ENCODE measurements at regions not wholly inside any gene's neighbourhood (a gene's known extent, or its start where the extent isn't known, plus 50 kb on each side); places are given as distances from the start of the nearest gene placed in this dataset.

DNA sequence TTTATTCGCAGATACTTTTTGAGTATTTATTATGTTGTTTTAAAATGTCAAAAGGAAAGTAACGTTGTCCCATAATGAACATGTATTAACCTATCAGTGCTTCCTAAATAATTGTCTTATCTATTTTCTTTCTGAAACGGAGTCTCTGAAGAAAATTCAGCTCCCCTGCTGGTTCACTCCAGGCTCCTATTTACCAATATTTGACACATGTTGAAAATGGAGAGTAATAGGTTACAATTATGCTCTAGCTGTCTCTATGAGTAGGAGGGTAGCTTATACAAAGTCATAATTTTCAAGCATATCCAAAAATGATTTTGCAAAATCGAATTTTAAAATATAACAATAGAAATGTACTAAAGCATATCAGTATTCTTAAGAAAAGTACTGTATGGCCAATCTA lies 844.1 kb downstream of the CDH18 start:
- no peak overlapping the region for H3K4me3 ChIP-seq (ENCODE audit: low read depth, low read length)
- DNase-seq (ENCODE audit: low read depth), result no peak
- TF ChIP-seq, protein P1, sequence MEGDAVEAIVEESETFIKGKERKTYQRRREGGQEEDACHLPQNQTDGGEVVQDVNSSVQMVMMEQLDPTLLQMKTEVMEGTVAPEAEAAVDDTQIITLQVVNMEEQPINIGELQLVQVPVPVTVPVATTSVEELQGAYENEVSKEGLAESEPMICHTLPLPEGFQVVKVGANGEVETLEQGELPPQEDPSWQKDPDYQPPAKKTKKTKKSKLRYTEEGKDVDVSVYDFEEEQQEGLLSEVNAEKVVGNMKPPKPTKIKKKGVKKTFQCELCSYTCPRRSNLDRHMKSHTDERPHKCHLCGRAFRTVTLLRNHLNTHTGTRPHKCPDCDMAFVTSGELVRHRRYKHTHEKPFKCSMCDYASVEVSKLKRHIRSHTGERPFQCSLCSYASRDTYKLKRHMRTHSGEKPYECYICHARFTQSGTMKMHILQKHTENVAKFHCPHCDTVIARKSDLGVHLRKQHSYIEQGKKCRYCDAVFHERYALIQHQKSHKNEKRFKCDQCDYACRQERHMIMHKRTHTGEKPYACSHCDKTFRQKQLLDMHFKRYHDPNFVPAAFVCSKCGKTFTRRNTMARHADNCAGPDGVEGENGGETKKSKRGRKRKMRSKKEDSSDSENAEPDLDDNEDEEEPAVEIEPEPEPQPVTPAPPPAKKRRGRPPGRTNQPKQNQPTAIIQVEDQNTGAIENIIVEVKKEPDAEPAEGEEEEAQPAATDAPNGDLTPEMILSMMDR (IDR thresholded peaks at IDR 0.05; ENCODE audit: insufficient read depth, low read length), result no peak

DNA sequence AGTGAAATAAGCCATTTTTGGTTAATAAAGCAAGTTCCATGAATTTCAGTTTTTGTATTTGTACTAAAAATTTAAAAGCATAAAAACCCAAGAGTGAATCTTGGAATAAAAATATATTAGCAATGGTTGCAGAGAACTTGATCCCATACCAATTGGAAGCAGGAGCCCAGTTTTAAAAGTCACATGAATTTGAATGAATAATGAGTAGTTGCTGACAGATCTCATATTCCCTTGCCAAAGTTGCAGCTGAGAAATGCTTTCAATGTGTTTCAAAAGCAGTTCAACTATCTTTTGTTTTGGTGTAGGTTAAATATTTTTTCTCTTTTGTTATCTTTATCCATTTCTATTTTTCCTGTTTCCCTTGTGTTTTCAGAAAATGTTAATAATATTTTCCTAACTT lies 818.6 kb downstream of the CDH18 start:
- no peak for DNase-seq (ENCODE audit: low read depth)
- no peak overlapping the region for H3K4me3 ChIP-seq (ENCODE audit: low read depth, low read length)
- TF ChIP-seq, protein P1 (IDR thresholded peaks at IDR 0.05; ENCODE audit: insufficient read depth, low read length), result no peak

DNA sequence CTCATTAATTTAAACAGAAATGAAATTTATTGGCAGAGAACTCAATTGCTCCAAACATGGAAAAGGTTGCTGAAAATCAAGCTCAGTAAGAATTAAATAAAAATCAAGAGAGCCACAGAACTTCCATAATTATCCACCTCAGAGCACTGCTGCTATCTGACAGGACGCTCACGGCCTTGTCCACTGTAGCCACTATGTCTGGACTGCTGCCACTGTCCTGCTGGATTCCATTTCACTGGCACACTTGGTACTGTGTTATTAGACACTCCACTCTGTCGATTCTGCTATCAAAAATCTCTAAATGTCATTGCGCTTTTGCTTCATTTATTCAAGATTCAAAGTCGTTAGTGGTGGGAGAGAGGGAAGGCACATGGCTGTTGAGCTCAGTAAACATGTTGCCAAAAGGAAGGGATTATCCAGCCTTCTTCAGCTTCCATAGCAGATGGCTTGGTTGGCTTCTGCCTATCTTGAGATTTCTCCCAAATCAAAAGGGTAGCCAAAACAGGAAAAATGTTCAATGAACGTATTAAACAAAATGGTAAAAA lies 815.0 kb downstream of the CDH18 start:
- H3K4me3 ChIP-seq (ENCODE audit: low read depth, low read length), result no peak overlapping the region
- TF ChIP-seq, protein P1 (IDR thresholded peaks at IDR 0.05; ENCODE audit: insufficient read depth, low read length), result no peak
- no peak for DNase-seq (ENCODE audit: low read depth)

DNA sequence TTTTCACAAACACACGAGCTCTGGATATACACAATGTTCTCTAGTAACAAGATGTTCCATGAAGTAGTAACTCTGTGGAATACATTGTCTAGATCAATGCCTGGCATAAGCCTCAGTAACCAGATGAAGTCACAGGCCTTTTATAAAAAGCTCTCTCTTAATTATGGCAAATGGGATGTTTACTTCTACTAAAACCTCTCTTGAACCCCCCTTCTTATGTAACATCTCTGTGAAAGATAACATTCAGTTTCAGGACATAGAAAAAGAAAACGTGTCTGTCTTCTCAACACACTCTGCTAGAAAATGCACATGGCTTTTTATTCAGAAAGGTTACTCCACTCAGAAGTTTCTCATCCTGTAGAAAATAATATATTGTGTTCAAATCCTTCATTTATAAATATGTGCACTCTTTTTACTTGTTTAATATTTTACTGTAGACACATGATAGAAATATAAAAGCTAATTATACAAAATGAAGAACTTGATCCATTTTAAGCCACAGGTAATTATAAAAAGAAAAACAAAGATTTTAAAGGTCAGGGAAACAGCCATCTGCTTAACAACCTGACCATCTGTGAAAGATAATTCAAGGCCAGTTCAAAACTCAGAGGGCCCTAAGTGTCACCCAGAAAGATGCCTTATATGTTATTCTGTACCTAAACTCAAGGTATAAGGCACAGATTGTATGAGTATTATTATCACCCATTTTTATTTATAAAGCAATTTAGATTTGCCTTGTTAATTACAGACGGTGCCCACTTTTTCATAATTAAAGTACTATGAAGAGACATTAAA lies 812.0 kb downstream of the CDH18 start:
- TF ChIP-seq, protein P1 (IDR thresholded peaks at IDR 0.05; ENCODE audit: insufficient read depth, low read length), result no peak
- H3K4me3 ChIP-seq (ENCODE audit: low read depth, low read length), result no peak overlapping the region
- no peak for DNase-seq (ENCODE audit: low read depth)

DNA sequence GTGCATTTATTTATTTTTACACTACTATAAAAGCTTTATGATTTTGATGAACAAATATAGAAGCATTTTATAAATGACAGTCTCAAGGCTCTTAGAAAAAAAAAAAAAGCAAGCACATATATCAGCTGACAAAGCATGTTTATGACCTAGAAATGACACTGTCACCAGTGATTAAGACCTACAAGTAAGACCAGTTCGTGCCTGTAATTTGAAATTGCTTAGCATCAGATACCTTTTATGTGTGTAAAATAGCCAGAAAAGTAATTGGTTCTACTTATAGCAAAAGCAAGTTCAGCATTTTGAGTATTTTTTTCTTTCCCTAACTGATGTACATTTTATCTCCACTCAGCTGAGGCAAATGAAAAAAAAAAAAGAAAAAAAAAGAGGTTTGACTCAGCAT lies 808.4 kb downstream of the CDH18 start:
- TF ChIP-seq, protein P1 (IDR thresholded peaks at IDR 0.05; ENCODE audit: insufficient read depth, low read length), result no peak
- no peak for DNase-seq (ENCODE audit: low read depth)
- H3K4me3 ChIP-seq (ENCODE audit: low read depth, low read length), result no peak overlapping the region

DNA sequence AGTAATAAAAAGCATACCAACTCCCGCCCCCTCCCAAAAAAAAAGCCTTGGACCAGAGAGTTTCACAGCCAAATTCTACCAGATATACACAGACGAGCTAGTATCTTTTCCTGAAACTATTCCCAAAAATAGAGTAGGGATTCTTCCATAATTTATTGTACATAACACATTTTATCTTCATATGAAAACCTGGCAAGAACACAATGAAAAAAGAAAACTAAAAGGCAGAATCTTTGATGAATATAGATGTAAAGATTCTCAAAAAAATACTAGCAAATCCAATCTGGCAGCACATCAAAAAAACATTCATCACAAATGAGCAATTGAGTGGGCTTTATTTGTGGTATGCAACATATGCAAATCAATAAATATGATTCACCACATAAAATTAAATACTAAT lies 798.8 kb downstream of the CDH18 start:
- H3K4me3 ChIP-seq (ENCODE audit: low read depth, low read length), result no peak overlapping the region
- TF ChIP-seq, protein P1 (IDR thresholded peaks at IDR 0.05; ENCODE audit: insufficient read depth, low read length), result no peak
- DNase-seq (ENCODE audit: low read depth), result no peak

Measured in fibroblast of the aortic adventitia (primary cell).